ENCODE measurements at regions not wholly inside any gene's neighbourhood (a gene's known extent, or its start where the extent isn't known, plus 50 kb on each side); places are given as distances from the start of the nearest gene placed in this dataset.

GRCh38 chr4:141391293-141391692 is 170.6 kb downstream of the ZNF330 start:
- no peak for TF ChIP-seq MAX (IDR thresholded peaks at IDR 0.05)
- Histone ChIP-seq H3K4me3 (ENCODE audit: low read depth in 1 of 3, low read length in 3 of 3) (no peak overlapping the region), H3K9ac (ENCODE audit: low read depth in 1 of 2, low read length in 2 of 2) (no peak overlapping the region), H3K27ac (ENCODE audit: low read depth in 1 of 2, low read length in 2 of 2) (no peak overlapping the region), H3K27me3 (ENCODE audit: control insufficient read depth in 4 of 4, insufficient read depth in 4 of 4, low read length in 3 of 4) (no peaks in the 10 kb centered on the region), H3K4me1 (ENCODE audit: control insufficient read depth in 4 of 4, insufficient read depth in 4 of 4, low read length in 3 of 4) (no peaks in the 10 kb centered on the region), H3K36me3 (ENCODE audit: control insufficient read depth in 4 of 4, insufficient read depth in 3 of 4, low read depth in 1 of 4, low read length in 3 of 4) (no peaks in the 10 kb centered on the region), H3K9me3 (ENCODE audit: control insufficient read depth in 4 of 4, low read length in 3 of 4) (no peaks in the 10 kb centered on the region)
- no peak for DNase-seq (ENCODE audit: low spot score)

GRCh38 chr4:141391771-141392170 is 171.1 kb downstream of the ZNF330 start:
- 70% methylated on average over 3 of the region's 3 CpGs for WGBS
- Histone ChIP-seq H3K9ac (ENCODE audit: low read depth in 1 of 2, low read length in 2 of 2) (no peak overlapping the region), H3K4me3 (ENCODE audit: low read depth in 1 of 3, low read length in 3 of 3) (no peak overlapping the region)

More at GRCh38 chr4:141391771-141392170, 171.1 kb downstream of the ZNF330 start:
- no peak for DNase-seq (ENCODE audit: low spot score)
- Histone ChIP-seq H3K27ac (ENCODE audit: low read depth in 1 of 2, low read length in 2 of 2) (no peak overlapping the region), H3K9me3 (ENCODE audit: control insufficient read depth in 4 of 4, low read length in 3 of 4) (no peaks in the 10 kb centered on the region), H3K4me1 (ENCODE audit: control insufficient read depth in 4 of 4, insufficient read depth in 4 of 4, low read length in 3 of 4) (no peaks in the 10 kb centered on the region), H3K36me3 (ENCODE audit: control insufficient read depth in 4 of 4, insufficient read depth in 3 of 4, low read depth in 1 of 4, low read length in 3 of 4) (no peaks in the 10 kb centered on the region), H3K27me3 (ENCODE audit: control insufficient read depth in 4 of 4, insufficient read depth in 4 of 4, low read length in 3 of 4) (no peaks in the 10 kb centered on the region)
- no peak for TF ChIP-seq HNF4G (IDR thresholded peaks at IDR 0.05)
- no peak for TF ChIP-seq ZBTB33 (IDR thresholded peaks at IDR 0.05)
- no peak for TF ChIP-seq FOXA1 (IDR thresholded peaks at IDR 0.05)
- no peak for TF ChIP-seq REST (IDR thresholded peaks at IDR 0.05)
- no peak for TF ChIP-seq FOXA2 (IDR thresholded peaks at IDR 0.05)
- TF ChIP-seq EGR1 (IDR thresholded peaks at IDR 0.05; ENCODE audit: low read depth in 2 of 2) = no peak
- no peak for TF ChIP-seq JUND (IDR thresholded peaks at IDR 0.05)
- no peak for TF ChIP-seq CTCF (IDR thresholded peaks at IDR 0.05; ENCODE audit: low read depth, low read length, missing input control)
- TF ChIP-seq YY1 (IDR thresholded peaks at IDR 0.05) = no peak
- no peak for TF ChIP-seq SP1 (IDR thresholded peaks at IDR 0.05)
- TF ChIP-seq TAF1 (conservative IDR thresholded peaks at IDR 0.05) = no peak
- no peak for TF ChIP-seq ATF3 (IDR thresholded peaks at IDR 0.05)
- no peak for TF ChIP-seq GABPA (IDR thresholded peaks at IDR 0.05 in 1 of 2, conservative IDR thresholded peaks at IDR 0.05 in 1 of 2)
